ENCODE measurements at regions not wholly inside any gene's neighbourhood (a gene's known extent, or its start where the extent isn't known, plus 50 kb on each side); places are given as distances from the start of the nearest gene placed in this dataset.

DNA sequence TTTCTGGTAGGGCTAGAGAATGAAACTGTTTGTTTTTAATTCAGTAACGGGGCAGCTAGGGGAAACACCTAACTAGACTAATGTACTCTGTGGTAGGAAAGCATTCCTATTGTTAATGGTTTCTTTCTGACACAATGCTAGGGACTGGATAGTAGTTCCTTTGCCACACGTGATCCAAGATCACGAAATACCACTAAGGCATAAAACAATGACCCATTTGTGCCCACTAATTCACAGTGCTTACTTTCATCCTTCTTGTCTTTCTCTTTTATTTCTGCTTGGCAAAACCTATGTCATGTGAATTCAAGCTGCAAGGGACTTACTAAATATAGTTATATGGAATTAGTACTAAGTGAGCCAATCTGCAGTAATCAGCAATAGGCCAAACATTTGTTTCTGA is 834.1 kb upstream of the SLITRK6 start:
- TF ChIP-seq, protein P1, sequence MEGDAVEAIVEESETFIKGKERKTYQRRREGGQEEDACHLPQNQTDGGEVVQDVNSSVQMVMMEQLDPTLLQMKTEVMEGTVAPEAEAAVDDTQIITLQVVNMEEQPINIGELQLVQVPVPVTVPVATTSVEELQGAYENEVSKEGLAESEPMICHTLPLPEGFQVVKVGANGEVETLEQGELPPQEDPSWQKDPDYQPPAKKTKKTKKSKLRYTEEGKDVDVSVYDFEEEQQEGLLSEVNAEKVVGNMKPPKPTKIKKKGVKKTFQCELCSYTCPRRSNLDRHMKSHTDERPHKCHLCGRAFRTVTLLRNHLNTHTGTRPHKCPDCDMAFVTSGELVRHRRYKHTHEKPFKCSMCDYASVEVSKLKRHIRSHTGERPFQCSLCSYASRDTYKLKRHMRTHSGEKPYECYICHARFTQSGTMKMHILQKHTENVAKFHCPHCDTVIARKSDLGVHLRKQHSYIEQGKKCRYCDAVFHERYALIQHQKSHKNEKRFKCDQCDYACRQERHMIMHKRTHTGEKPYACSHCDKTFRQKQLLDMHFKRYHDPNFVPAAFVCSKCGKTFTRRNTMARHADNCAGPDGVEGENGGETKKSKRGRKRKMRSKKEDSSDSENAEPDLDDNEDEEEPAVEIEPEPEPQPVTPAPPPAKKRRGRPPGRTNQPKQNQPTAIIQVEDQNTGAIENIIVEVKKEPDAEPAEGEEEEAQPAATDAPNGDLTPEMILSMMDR (IDR thresholded peaks at IDR 0.05): no peak
- no peak for TF ChIP-seq EZH2phosphoT487 (IDR thresholded peaks at IDR 0.05)
- TF ChIP-seq EZH2 (IDR thresholded peaks at IDR 0.05): no peak

Data from neural progenitor cell (in vitro differentiated cells).